Endodermal cell (in vitro differentiated cells): ENCODE measurements at regions not wholly inside any gene's neighbourhood (a gene's known extent, or its start where the extent isn't known, plus 50 kb on each side); places are given as distances from the start of the nearest gene placed in this dataset.

ENCODE experiments used
- DNase-seq: peaks from one replicate; pipeline ENCODE4 v3.0.0-alpha.2; 2017
- H3K27ac ChIP-seq: 2 replicates; pipeline ENCODE4 v1.5.1; 2013; ENCODE audit warnings: mild to moderate bottlenecking, low read depth, low read length, moderate library complexity
- H3K27me3 ChIP-seq: 2 replicates; pipeline ENCODE4 v1.6.1; 2013; ENCODE audit warnings: mild to moderate bottlenecking, low read length, moderate library complexity; ENCODE audit not compliant: insufficient read depth, control insufficient read depth, poor library complexity, severe bottlenecking
- H3K36me3 ChIP-seq: 2 replicates; pipeline ENCODE4 v1.7.0; 2013; ENCODE audit warnings: mild to moderate bottlenecking, low read length, moderate library complexity; ENCODE audit not compliant: control insufficient read depth, insufficient read depth
- H3K4me1 ChIP-seq: one replicate; pipeline ENCODE4 v1.7.0; 2013; ENCODE audit warnings: low read length; ENCODE audit not compliant: control insufficient read depth, insufficient read depth
- H3K4me3 ChIP-seq: 2 replicates; pipeline ENCODE4 v1.5.1; 2013; ENCODE audit warnings: mild to moderate bottlenecking, low read length, moderate library complexity
- H3K9ac ChIP-seq: 2 replicates; pipeline ENCODE4 v1.6.1; 2013; ENCODE audit warnings: mild to moderate bottlenecking, low read length, moderate library complexity; ENCODE audit not compliant: poor library complexity, severe bottlenecking; ENCODE audit errors: extremely low read depth
- H3K9me3 ChIP-seq: 2 replicates; pipeline ENCODE4 v1.6.1; 2013; ENCODE audit warnings: mild to moderate bottlenecking, low read length, moderate library complexity; ENCODE audit not compliant: control insufficient read depth
- H3K27ac Mint-ChIP-seq: 2 replicates; pipeline ENCODE4 v1.8.0; 2020; ENCODE audit warnings: mixed read lengths
- H3K27me3 Mint-ChIP-seq: 2 replicates; pipeline ENCODE4 v1.8.0; 2021; ENCODE audit warnings: mild to moderate bottlenecking, mixed read lengths; ENCODE audit not compliant: insufficient read depth
- H3K36me3 Mint-ChIP-seq: 2 replicates; pipeline ENCODE4 v1.8.0; 2020; ENCODE audit warnings: low read depth, mixed read lengths
- H3K4me1 Mint-ChIP-seq: 2 replicates; pipeline ENCODE4 v1.8.0; 2020; ENCODE audit warnings: mixed read lengths
- H3K4me3 Mint-ChIP-seq: 2 replicates; pipeline ENCODE4 v1.8.0; 2020; ENCODE audit warnings: mild to moderate bottlenecking, moderate library complexity, mixed read lengths
- H3K9me3 Mint-ChIP-seq: 2 replicates; pipeline ENCODE4 v1.8.0; 2020; ENCODE audit warnings: mild to moderate bottlenecking, mixed read lengths
- CTCF ChIP-seq: fragments of 200-600 bp; sonication (generic); conservative IDR thresholded peaks from 2 replicates; pipeline ENCODE4 v1.5.0; 2021; ENCODE audit warnings: antibody characterized with exemption, mild to moderate bottlenecking
- WGBS, 2 experiments: methylation state at CpG; one replicate each; pipeline versions ENCODE4 v1.1.5 to v1.1.7; 2013; ENCODE audit warnings: missing lambda C conversion rate in 2 of 2, mixed read lengths in 1 of 2; ENCODE audit not compliant: insufficient coverage in 1 of 2, insufficient read length in 1 of 2; 5-methylcytosine and 5-hydroxymethylcytosine counted together

GRCh38 chr22:49451070-49451840, 376.4 kb downstream of the BRD1 start:
- H3K27me3 Mint-ChIP-seq, result peaks cover 4% of the 10 kb centered on the region
- peaks cover 36% of the 10 kb centered on the region for H3K4me1 Mint-ChIP-seq
- peak overlapping the region; percentile 55 for H3K4me3 Mint-ChIP-seq
- Histone ChIP-seq H3K36me3 (no peaks in the 10 kb centered on the region), H3K27ac (no peak overlapping the region), H3K9me3 (no peaks in the 10 kb centered on the region), H3K27me3 (no peaks in the 10 kb centered on the region), H3K4me1 (peaks cover 6% of the 10 kb centered on the region), H3K4me3 (peak overlapping the region; percentile 79), H3K9ac (peak overlapping the region; percentile 0)
- WGBS, 2 experiments, result 48 to 66% methylated on average over 12 to 17 of the region's 17 CpGs
- peak; percentile 15 for TF ChIP-seq CTCF
- no peak for DNase-seq
- no peaks in the 10 kb centered on the region for H3K9me3 Mint-ChIP-seq
- H3K27ac Mint-ChIP-seq, result no peak overlapping the region
- no peaks in the 10 kb centered on the region for H3K36me3 Mint-ChIP-seq

GRCh38 chr22:49450498-49450897, 377.2 kb downstream of the BRD1 start:
- Histone ChIP-seq H3K9me3 (no peaks in the 10 kb centered on the region), H3K36me3 (no peaks in the 10 kb centered on the region), H3K4me1 (peaks cover 6% of the 10 kb centered on the region), H3K27ac (no peak overlapping the region), H3K4me3 (peak overlapping the region; percentile 79), H3K27me3 (no peaks in the 10 kb centered on the region), H3K9ac (peak overlapping the region; percentile 0)
- Mint-ChIP-seq H3K27me3 (peaks cover 5% of the 10 kb centered on the region), H3K27ac (peak overlapping the region; percentile 75), H3K4me1 (peaks cover 42% of the 10 kb centered on the region), H3K9me3 (no peaks in the 10 kb centered on the region), H3K4me3 (peak overlapping the region; percentile 55), H3K36me3 (no peaks in the 10 kb centered on the region)
- WGBS, 2 experiments, result 1 to 7% methylated on average over 4 to 9 of the region's 9 CpGs
- TF ChIP-seq CTCF, result no peak
- peak; percentile 88 for DNase-seq

GRCh38 chr22:49449811-49450446, 377.7 kb downstream of the BRD1 start:
- Histone ChIP-seq H3K9ac (peak overlapping the region; percentile 0), H3K27me3 (no peaks in the 10 kb centered on the region), H3K4me3 (peak overlapping the region; percentile 79), H3K9me3 (no peaks in the 10 kb centered on the region), H3K4me1 (peaks cover 6% of the 10 kb centered on the region), H3K36me3 (no peaks in the 10 kb centered on the region), H3K27ac (no peak overlapping the region)
- DNase-seq, result peak; percentile 83
- Mint-ChIP-seq H3K27ac (peak overlapping the region; percentile 79), H3K36me3 (no peaks in the 10 kb centered on the region), H3K27me3 (peaks cover 2% of the 10 kb centered on the region), H3K4me1 (peaks cover 44% of the 10 kb centered on the region), H3K9me3 (no peaks in the 10 kb centered on the region), H3K4me3 (peak overlapping the region; percentile 55)
- TF ChIP-seq CTCF, result no peak
- 33 to 36% methylated on average over 23 to 37 of the region's 38 CpGs for WGBS, 2 experiments
